ENCODE measurements at regions not wholly inside any gene's neighbourhood (a gene's known extent, or its start where the extent isn't known, plus 50 kb on each side); places are given as distances from the start of the nearest gene placed in this dataset.

DNA sequence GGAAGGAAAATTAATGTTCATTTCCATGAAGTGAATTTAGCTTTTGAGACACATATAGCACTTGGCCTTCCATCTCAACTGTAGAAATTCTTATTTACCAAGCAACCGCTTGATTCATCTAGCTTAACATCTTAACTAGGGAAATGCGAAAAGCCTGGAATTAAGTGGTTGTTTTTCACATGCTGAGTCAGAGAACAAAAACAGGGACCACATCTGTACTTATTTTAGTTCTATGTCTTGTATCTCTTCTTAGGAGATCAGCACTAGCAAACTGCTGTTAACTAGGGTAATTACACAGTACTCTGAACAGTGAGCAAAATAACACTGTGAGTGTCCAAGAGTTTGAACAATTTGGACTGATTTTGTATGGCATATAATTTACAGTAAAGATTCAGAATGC is 590.9 kb upstream of the NRSN1 start:
- Histone ChIP-seq H3K27ac (ENCODE audit: extremely low read depth, low read depth, low read length) (no peak overlapping the region), H3K4me3 (ENCODE audit: low read depth, low read length) (no peak overlapping the region), H3K36me3 (ENCODE audit: control insufficient read depth in 2 of 2, insufficient read depth in 1 of 2, low read length in 2 of 2) (no peaks in the 10 kb centered on the region), H3K9me3 (ENCODE audit: control insufficient read depth, insufficient read depth, low read depth, low read length) (no peaks in the 10 kb centered on the region), H3K4me1 (ENCODE audit: control insufficient read depth, insufficient read depth, low read length) (no peaks in the 10 kb centered on the region)
- POLR2A ChIA-PET = no interaction called here
- no peak for TF ChIP-seq ZNF266 (tag by site-specific recombination; IDR thresholded peaks at IDR 0.05; ENCODE audit: low read depth)
- no peak for TF ChIP-seq ZNF555 (tag by site-specific recombination; conservative IDR thresholded peaks at IDR 0.05)
- TF ChIP-seq, protein P1, sequence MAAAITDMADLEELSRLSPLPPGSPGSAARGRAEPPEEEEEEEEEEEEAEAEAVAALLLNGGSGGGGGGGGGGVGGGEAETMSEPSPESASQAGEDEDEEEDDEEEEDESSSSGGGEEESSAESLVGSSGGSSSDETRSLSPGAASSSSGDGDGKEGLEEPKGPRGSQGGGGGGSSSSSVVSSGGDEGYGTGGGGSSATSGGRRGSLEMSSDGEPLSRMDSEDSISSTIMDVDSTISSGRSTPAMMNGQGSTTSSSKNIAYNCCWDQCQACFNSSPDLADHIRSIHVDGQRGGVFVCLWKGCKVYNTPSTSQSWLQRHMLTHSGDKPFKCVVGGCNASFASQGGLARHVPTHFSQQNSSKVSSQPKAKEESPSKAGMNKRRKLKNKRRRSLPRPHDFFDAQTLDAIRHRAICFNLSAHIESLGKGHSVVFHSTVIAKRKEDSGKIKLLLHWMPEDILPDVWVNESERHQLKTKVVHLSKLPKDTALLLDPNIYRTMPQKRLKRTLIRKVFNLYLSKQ (tag by site-specific recombination; IDR thresholded peaks at IDR 0.05; ENCODE audit: borderline replicate concordance) = no peak
- CTCF ChIA-PET = interaction anchor here (1.4 kb wide), 1 partner anchor 13 kb away, joined by 3 read pairs; no protein-coding TSS in a partner anchor

DNA sequence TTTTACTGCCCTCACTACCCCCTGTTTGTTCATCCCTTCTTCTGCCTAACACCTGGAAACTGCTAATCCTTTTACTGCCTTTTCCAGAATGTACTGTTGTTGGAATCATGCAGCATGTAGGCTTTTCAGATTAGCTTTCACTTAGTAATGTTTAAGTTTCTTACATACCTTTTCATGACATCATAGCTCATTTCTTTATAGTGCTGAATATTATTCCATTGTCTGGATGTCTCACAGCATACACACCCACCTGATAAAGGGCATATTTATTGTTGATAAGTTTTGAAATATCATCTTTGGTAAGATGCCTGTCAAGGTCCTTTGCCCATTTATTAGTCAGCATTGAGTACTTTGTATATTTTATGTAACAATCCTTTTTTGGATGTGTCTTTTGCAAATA is 588.2 kb upstream of the NRSN1 start:
- Histone ChIP-seq H3K27ac (ENCODE audit: extremely low read depth, low read depth, low read length) (no peak overlapping the region), H3K9me3 (ENCODE audit: control insufficient read depth, insufficient read depth, low read depth, low read length) (no peaks in the 10 kb centered on the region), H3K4me1 (ENCODE audit: control insufficient read depth, insufficient read depth, low read length) (no peaks in the 10 kb centered on the region), H3K36me3 (ENCODE audit: control insufficient read depth in 2 of 2, insufficient read depth in 1 of 2, low read length in 2 of 2) (no peaks in the 10 kb centered on the region), H3K4me3 (ENCODE audit: low read depth, low read length) (no peak overlapping the region)
- ChIA-PET CTCF (no interaction called here), POLR2A (no interaction called here)
- TF ChIP-seq ZNF530 (tag by site-specific recombination; IDR thresholded peaks at IDR 0.05; ENCODE audit: low read depth) (no peak), ZNF37A (tag by site-specific recombination; IDR thresholded peaks at IDR 0.05) (no peak), ZNF658 (tag by site-specific recombination; IDR thresholded peaks at IDR 0.05) (no peak)
- TF ChIP-seq, protein P2, sequence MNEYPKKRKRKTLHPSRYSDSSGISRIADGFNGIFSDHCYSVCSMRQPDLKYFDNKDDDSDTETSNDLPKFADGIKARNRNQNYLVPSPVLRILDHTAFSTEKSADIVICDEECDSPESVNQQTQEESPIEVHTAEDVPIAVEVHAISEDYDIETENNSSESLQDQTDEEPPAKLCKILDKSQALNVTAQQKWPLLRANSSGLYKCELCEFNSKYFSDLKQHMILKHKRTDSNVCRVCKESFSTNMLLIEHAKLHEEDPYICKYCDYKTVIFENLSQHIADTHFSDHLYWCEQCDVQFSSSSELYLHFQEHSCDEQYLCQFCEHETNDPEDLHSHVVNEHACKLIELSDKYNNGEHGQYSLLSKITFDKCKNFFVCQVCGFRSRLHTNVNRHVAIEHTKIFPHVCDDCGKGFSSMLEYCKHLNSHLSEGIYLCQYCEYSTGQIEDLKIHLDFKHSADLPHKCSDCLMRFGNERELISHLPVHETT (tag by site-specific recombination; IDR thresholded peaks at IDR 0.05) = no peak
- TF ChIP-seq, protein P3, sequence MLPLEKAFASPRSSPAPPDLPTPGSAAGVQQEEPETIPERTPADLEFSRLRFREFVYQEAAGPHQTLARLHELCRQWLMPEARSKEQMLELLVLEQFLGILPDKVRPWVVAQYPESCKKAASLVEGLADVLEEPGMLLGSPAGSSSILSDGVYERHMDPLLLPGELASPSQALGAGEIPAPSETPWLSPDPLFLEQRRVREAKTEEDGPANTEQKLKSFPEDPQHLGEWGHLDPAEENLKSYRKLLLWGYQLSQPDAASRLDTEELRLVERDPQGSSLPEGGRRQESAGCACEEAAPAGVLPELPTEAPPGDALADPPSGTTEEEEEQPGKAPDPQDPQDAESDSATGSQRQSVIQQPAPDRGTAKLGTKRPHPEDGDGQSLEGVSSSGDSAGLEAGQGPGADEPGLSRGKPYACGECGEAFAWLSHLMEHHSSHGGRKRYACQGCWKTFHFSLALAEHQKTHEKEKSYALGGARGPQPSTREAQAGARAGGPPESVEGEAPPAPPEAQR (tag by site-specific recombination; IDR thresholded peaks at IDR 0.05) = no peak
- TF ChIP-seq, protein P4, sequence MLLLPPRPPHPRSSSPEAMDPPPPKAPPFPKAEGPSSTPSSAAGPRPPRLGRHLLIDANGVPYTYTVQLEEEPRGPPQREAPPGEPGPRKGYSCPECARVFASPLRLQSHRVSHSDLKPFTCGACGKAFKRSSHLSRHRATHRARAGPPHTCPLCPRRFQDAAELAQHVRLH (tag by site-specific recombination; IDR thresholded peaks at IDR 0.05) = no peak

DNA sequence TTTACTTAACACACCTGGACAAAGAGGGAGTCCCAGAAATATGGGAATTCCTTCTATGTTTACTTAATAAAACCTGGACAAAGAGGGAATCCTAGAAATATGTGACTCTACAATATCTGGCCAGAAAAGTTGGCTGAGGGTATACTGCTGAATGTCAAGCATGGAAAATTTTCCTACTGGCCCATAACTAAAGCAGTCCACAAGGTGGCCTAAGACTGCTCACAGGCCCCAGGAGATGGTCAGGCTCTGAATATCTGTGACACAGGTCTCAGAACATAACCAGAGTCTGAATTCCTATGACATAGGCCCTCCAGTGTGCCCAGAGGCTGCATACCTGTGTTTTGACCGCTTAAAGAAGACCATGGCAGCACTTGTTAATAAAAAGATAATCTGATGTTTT is 578.2 kb upstream of the NRSN1 start:
- no peak overlapping the region for H3K27ac ChIP-seq (ENCODE audit: extremely low read depth, low read depth, low read length)
- no peaks in the 10 kb centered on the region for H3K36me3 ChIP-seq (ENCODE audit: control insufficient read depth in 2 of 2, insufficient read depth in 1 of 2, low read length in 2 of 2)
- POLR2A ChIA-PET = no interaction called here
- no peaks in the 10 kb centered on the region for H3K4me1 ChIP-seq (ENCODE audit: control insufficient read depth, insufficient read depth, low read length)
- CTCF ChIA-PET = no interaction called here
- H3K9me3 ChIP-seq (ENCODE audit: control insufficient read depth, insufficient read depth, low read depth, low read length) = no peaks in the 10 kb centered on the region; the same call in 1 of the 2 replicates
- no peak overlapping the region for H3K4me3 ChIP-seq (ENCODE audit: low read depth, low read length)
- TF ChIP-seq ZNF561 (tag by site-specific recombination; IDR thresholded peaks at IDR 0.05; ENCODE audit: borderline replicate concordance) (no peak), ZNF133 (tag by site-specific recombination; IDR thresholded peaks at IDR 0.05) (no peak), FEZF1 (tag by site-specific recombination; IDR thresholded peaks at IDR 0.05) (no peak), ZNF335 (tag by site-specific recombination; conservative IDR thresholded peaks at IDR 0.05) (no peak), ZFP3 (tag by site-specific recombination; IDR thresholded peaks at IDR 0.05; ENCODE audit: low read depth) (no peak), ZNF16 (tag by site-specific recombination; IDR thresholded peaks at IDR 0.05; ENCODE audit: low read depth) (no peak), ZNF670 (tag by site-specific recombination; IDR thresholded peaks at IDR 0.05; ENCODE audit: low read depth) (no peak), ZNF354C (tag by site-specific recombination; IDR thresholded peaks at IDR 0.05; ENCODE audit: borderline replicate concordance, low read depth) (no peak), SP7 (tag by site-specific recombination; IDR thresholded peaks at IDR 0.05) (no peak), RBAK (tag by site-specific recombination; IDR thresholded peaks at IDR 0.05) (no peak), ZNF626 (tag by site-specific recombination; IDR thresholded peaks at IDR 0.05) (no peak)
- TF ChIP-seq, protein P4 (tag by site-specific recombination; IDR thresholded peaks at IDR 0.05) = no peak
- TF ChIP-seq, protein P5, sequence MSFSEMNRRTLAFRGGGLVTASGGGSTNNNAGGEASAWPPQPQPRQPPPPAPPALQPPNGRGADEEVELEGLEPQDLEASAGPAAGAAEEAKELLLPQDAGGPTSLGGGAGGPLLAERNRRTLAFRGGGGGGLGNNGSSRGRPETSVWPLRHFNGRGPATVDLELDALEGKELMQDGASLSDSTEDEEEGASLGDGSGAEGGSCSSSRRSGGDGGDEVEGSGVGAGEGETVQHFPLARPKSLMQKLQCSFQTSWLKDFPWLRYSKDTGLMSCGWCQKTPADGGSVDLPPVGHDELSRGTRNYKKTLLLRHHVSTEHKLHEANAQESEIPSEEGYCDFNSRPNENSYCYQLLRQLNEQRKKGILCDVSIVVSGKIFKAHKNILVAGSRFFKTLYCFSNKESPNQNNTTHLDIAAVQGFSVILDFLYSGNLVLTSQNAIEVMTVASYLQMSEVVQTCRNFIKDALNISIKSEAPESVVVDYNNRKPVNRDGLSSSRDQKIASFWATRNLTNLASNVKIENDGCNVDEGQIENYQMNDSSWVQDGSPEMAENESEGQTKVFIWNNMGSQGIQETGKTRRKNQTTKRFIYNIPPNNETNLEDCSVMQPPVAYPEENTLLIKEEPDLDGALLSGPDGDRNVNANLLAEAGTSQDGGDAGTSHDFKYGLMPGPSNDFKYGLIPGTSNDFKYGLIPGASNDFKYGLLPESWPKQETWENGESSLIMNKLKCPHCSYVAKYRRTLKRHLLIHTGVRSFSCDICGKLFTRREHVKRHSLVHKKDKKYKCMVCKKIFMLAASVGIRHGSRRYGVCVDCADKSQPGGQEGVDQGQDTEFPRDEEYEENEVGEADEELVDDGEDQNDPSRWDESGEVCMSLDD (tag by site-specific recombination; IDR thresholded peaks at IDR 0.05) = no peak
- TF ChIP-seq, protein P6, sequence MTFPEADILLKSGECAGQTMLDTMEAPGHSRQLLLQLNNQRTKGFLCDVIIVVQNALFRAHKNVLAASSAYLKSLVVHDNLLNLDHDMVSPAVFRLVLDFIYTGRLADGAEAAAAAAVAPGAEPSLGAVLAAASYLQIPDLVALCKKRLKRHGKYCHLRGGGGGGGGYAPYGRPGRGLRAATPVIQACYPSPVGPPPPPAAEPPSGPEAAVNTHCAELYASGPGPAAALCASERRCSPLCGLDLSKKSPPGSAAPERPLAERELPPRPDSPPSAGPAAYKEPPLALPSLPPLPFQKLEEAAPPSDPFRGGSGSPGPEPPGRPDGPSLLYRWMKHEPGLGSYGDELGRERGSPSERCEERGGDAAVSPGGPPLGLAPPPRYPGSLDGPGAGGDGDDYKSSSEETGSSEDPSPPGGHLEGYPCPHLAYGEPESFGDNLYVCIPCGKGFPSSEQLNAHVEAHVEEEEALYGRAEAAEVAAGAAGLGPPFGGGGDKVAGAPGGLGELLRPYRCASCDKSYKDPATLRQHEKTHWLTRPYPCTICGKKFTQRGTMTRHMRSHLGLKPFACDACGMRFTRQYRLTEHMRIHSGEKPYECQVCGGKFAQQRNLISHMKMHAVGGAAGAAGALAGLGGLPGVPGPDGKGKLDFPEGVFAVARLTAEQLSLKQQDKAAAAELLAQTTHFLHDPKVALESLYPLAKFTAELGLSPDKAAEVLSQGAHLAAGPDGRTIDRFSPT (tag by site-specific recombination; IDR thresholded peaks at IDR 0.05) = no peak
